Tibial nerve (tissue), 4 donors: ENCODE measurements at regions not wholly inside any gene's neighbourhood (a gene's known extent, or its start where the extent isn't known, plus 50 kb on each side); places are given as distances from the start of the nearest gene placed in this dataset.
"Not testable (repeated sequence)": the region's sequence is repeated elsewhere in the genome, so short reads cannot be mapped to it uniquely, and the experiment has no call there.

ENCODE experiments used
- EP300 ChIP-seq, 2 donors: sonication (generic); formaldehyde crosslinking; IDR thresholded peaks; one replicate each; pipeline ENCODE4 v1.6.1; 2017; ENCODE audit warnings: antibody characterized with exemption in 2 of 2, mild to moderate bottlenecking in 1 of 2
- POLR2A ChIP-seq, 2 donors: fragments of 450-650 bp; IDR thresholded peaks; one replicate each; pipeline ENCODE4 v1.6.1; 2017; ENCODE audit warnings: antibody characterized with exemption in 2 of 2, mild to moderate bottlenecking in 2 of 2, moderate library complexity in 2 of 2
- TF ChIP-seq, protein P1 (sequence below), 5 experiments: fragments of 200-600 bp in 3 of 5; fragments of 450-650 bp in 2 of 5; sonication (generic) in 3 of 5; IDR thresholded peaks; one replicate each; pipeline ENCODE4 v1.5.1; 2016 to 2019; ENCODE audit warnings: antibody characterized with exemption in 5 of 5, mild to moderate bottlenecking in 3 of 5, moderate library complexity in 2 of 5

DNA sequence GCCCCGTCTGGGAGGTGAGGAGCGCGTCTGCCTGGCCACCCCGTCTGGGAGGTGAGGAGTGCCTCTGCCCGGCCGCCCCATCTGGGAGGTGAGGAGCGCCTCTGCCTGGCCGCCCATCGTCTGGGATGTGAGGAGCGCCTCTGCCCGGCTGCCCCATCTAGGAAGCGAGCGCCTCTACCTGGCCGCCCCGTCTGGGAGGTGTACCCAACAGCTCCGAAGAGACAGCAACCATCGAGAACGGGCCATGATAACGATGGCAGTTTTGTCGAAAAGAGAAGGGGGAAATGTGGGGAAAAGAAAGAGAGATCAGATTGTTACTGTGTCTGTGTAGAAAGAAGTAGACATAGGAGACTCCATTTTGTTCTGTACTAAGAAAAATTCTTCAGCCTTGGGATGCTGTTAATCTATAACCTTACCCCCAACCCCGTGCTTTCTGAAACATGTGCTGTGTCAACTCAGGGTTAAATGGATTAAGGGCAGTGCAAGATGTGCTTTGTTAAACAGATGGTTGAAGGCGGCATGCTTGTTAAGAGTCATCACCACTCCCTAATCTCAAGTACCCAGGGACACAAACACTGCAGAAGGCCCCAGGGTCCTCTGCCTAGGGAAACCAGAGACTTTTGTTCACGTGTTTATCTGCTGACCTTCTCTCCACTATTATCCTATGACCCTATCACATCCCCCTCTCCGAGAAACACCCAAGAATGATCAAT is 137.0 kb upstream of the PALMD start:
- TF ChIP-seq, protein P1, sequence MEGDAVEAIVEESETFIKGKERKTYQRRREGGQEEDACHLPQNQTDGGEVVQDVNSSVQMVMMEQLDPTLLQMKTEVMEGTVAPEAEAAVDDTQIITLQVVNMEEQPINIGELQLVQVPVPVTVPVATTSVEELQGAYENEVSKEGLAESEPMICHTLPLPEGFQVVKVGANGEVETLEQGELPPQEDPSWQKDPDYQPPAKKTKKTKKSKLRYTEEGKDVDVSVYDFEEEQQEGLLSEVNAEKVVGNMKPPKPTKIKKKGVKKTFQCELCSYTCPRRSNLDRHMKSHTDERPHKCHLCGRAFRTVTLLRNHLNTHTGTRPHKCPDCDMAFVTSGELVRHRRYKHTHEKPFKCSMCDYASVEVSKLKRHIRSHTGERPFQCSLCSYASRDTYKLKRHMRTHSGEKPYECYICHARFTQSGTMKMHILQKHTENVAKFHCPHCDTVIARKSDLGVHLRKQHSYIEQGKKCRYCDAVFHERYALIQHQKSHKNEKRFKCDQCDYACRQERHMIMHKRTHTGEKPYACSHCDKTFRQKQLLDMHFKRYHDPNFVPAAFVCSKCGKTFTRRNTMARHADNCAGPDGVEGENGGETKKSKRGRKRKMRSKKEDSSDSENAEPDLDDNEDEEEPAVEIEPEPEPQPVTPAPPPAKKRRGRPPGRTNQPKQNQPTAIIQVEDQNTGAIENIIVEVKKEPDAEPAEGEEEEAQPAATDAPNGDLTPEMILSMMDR (IDR thresholded peaks at IDR 0.05): not testable (repeated sequence)
- TF ChIP-seq EP300, POLR2A (IDR thresholded peaks at IDR 0.05): not testable (repeated sequence)
